ENCODE measurements at regions not wholly inside any gene's neighbourhood (a gene's known extent, or its start where the extent isn't known, plus 50 kb on each side); places are given as distances from the start of the nearest gene placed in this dataset.
A peak's percentile ranks its signal among the peaks of the same experiment; 100 is the strongest.

DNA sequence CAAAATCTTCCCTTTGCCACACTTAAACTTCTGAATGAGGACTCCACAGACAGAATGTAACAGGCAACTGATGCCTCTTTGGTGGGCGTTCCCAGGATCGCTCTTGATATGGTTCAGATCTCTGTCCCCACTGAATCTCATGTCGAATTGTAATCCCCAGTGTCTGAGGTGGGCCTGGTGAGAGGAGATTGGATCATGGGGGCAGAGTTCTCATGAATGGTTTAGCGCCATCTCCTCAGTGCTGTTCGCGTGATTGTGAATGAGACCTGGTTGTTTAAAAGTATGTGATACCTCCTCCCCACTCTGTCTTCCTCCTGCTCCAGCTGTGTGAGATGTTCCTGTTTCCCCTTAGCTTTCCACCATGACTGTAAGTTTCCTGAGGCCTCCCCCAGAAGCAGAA is 111.1 kb upstream of the SLC66A3 start:
- no peak for DNase-seq (ENCODE audit: low read depth)

DNA sequence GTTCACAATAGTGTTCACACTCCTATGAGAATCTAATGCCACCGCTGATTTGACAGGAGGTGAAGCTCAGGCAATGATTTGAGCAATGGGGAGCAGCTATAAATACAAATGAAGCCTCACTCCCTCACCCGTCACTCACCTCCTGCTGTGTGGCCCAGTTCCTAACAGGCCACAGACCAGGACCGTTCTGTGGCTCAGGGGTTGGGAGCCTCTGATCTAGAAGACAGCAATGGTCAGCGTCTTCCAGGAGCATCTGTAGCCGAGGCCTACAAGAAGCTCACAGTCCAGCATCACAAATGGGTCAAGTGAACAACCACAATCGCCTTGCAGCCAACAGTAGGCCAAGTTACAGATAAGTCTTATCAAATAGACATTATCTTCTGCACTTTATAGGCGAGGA is 110.0 kb upstream of the SLC66A3 start:
- no peak for DNase-seq (ENCODE audit: low read depth)

DNA sequence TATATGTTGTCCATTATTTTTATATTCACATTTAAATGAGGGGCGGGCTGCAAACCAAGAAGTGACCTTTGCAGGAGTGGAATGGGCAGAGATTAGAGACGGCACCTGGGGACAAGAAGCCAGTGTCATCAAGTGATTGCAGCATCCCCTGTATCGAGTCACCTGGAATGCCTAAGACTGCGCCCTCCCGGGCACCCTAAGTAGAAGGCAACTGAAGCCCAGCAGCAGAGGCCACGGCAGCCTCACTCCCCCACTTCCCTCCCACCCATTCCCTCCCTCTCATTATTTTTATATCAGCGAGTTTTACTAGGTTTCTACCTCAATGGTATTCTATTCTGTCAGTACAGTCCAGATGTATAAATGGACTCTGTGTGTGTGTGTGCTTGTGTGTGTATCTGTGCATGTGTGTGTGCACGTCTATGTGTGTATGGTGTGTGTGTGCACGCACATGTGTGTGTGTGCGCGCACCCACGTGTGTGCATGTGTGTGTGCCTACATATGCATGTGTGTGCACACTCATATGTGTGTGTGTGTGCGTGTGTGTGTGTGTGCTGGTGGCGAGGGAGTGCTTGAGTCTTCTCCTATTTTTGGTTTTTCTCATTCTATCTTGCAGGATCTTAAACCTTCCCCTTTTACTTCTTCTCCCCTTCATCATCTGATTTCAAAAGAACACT is 106.8 kb upstream of the SLC66A3 start:
- DNase-seq (ENCODE audit: low read depth): no peak

DNA sequence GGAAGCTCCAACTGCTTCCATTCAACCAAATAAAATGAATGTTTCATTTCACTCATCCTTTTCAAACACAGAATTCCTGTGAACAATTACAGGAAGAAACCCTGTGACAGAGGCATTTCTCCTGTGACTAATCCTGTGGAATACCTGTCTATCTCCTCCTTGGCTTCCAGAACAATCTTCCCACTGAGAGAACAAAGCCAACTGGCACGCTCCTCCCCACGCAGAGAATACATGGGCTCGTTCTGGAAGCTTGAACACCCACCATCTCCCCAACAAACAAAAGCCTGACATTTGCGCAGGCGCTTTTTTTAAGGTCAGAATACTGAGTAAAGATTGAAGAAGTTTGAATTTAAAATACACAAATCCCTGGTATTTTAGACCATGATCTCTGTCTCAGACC is 104.7 kb upstream of the SLC66A3 start:
- DNase-seq (ENCODE audit: low read depth): no peak

DNA sequence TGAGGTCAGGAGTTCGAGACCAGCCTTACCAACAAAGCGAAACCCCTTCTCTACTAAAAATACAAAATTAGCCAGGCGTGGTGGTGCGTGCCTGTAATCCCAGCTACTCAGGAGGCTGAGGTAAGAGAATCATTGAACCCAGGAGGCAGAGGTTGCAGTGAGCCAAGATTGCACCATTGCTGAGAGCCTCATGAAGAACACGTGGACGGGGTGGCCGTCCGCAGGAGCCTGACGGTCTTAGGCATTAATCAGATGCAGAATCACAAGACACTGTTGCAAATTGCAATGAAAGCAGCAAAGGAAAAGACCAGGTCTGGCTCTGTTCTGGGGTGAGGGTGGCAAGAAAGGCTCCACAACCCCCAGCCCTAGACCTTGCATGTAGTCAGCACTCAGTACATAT is 104.0 kb upstream of the SLC66A3 start:
- no peak for DNase-seq (ENCODE audit: low read depth)

DNA sequence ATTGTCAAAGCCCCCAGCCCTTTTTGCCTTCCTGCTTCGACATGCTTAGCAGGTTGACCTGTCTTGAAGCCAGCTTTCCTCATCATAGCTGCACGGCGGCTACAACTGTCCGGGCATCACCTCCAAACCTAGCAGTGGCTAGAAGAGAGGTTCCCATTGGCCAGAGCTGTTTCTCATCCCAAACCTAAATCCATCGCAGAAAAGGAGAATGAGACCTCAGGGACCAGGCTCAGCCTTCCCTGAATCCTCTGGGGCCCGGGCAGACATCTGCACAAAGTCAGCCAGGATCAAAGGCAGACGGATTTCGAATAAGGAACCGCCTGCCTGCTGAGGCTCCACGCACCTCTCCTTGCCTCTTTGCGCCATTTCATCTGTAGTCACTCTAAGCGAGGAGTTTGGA is 101.7 kb upstream of the SLC66A3 start:
- DNase-seq (ENCODE audit: low read depth): no peak

DNA sequence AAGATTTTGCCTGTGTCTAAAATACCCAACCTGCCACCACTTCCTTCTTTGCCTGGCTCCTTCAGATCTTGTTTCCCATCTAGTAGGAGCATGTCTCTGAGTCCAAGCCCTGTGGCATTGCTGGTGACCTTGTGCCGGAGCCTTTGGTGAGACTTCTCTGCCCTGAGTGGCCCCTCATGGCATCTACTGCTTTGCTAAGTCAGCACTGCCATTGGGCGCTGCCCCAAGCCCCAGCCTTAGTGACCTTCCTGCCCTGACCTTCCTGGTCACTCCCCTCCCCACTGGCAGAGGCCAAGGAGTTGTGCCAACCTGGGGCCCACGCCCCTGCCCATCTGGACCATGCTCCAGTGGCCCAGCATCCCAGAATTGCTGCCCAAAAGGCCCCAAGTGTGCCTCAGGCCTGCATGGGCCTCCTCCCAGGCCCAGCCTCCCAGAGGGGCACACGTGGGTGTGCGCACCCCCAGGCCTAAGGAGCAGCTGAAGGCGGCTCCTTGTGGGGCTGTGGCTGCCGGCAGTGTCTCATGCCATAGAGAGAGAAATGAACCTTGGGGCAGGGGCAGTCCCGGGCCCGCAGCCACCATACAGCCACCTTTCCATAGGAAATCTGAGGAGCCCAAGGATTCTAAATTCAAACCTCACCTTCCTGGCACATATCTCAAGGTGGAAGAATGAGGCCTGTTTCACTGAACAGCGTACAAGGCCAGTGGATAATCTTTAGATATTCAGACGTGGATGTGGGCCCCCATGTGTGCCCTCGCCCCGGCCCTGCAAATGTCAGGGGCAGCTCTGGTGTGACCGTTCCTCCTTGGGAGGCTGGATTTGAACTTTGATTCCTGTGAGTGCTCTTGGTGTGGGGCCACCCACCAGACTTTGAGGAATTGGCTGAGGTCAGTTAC is 100.2 kb upstream of the SLC66A3 start:
- DNase-seq (ENCODE audit: low read depth): no peak

DNA sequence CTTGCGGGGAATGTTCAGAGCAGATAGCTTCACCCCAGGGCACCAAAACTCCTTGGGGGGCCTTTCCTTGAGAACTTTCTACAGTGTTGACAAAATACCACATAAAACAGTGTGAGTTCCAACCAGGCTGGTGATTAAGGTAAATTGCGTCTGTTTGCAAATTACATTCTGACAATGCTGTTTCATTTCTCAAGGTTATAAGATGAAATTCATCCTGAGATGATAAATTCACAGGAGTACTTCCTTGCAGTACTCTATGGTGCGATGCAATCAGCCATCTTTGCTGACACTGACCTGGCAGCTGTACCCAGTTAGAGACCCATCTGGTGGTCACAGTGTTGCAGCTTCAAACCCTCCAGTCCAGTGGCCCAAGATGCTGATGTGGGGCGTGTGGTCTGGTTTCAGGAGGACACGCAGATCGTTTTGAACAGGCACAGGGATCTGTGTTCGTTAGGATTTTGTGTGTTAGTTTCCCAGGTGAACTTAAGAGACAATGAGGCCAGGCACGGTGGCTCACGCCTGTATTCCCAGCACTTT is 99.5 kb upstream of the SLC66A3 start:
- DNase-seq (ENCODE audit: low read depth): no peak

DNA sequence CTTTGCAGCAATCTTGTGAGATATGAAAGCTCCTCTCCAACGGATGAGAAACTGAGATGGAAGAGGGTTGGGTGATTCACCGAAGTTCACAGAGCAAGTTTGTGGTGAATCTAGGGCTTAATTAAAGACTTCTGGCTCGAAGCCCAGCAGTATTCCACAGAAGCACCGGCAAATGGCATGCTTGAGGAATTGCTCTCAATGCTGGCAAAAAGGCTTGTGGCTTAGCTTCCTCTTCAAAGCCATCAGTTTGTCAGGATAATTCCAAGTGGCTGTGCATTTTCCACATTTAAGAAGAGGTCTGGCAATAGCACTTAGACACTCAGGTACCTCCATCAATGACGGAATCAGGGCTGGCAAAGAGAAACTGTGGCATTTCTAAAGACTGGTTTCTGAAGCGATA is 98.7 kb upstream of the SLC66A3 start:
- peak; percentile 98 for DNase-seq (ENCODE audit: low read depth)

DNA sequence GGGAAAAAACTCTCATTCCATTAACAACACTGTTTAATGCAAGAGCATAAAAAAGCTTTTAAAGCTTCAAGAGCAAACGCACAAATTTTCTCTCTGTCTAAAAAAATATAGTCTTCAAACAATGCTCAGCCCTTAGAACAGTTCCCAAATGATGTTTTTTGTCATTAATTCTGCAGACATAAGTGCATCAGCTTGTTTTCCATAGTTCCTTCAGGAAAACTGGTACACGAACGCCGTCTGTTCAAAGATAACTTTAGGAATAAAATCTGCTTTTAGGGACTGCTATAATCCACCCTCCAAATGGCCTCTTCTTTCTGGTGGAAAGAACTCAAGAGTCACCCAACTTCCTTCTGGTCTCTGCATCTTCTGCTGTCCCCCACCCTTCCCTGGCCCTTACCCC is 98.2 kb upstream of the SLC66A3 start:
- no peak for DNase-seq (ENCODE audit: low read depth)

DNA sequence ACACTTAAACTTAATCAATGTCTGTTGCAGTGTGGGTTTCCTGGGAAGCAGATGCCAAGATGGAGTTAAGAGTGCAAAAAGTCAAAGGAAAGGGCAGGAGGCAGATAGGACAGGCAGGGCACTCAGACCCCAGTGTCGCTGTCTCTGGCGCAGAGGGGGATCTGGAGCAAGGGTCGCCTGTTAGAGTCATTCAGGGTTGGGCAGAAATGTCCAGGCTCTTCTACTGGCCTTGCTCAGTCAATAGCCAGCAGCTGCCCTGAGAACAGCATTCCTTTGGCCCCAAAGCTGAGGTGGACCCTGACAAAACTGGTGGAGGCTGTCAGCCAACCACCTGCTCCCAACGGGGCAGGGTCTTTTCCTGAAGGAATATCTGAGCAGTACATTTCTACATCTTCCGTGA is 97.1 kb upstream of the SLC66A3 start:
- DNase-seq (ENCODE audit: low read depth): no peak

DNA sequence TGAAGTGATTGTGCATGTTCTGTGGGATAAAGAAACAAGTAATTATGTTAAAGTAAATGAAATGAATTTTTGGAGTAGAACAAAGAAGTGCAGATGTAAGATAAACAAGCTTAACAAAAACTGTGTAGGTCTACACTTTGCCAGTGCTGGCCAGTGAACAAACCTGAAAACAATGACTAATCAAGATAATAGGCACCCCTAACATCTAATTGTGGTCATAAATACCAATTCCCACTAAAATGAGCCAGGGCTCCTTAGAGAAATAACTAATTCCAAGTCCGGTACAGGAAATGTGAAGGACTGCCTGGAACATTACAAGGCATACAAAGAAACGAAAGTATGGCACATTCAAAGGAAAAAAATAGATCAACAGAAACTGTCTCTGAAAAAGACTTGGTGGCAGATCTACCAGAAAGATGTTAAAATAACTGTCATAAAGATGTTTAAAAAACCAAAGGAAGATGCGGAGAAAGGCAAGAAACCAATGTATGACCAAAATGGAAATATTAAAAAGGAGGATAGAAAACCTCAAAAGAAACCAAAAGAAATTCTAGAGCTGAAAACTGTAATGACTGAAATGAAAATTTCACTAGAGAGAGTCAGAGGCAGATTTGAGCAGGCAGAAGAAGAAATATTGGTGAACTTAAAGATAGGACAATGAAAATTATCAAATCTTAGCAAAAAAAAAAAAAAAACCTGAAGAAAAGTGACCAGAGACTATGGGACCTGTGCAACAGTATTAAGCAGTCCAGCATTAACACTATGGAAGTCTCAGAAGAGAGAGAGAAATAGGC is 94.7 kb upstream of the SLC66A3 start:
- peak; percentile 14 for DNase-seq (ENCODE audit: low read depth)

DNA sequence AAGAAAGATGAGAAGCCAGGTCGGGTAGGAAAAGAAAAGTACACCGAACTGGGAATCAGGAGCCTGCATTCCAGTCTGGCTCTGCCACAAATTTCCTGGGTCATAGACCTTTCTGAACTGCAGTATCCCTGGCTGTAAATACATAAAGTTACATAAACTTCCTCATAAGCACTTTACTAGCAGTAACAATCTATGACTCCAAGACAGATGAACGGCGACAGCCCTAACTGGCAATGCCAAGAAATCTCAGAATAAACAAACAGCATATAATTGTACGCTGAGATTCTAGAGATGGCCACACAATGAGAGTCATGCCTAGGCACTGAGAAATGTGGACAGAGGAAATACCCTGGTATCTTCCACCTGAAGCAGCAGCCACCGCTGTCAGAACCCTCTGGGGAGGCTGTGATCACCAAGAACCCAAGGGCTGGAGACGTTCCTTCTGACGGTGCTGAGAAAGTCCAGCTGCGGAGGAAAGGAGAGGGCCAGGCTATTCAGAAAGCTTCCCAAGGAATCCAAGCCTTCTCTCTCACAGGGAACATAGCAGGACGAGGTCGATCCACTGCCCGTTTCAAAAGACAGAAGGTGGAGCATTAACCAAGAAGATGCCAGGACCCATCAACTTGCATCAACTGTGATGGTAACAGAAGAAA is 89.3 kb upstream of the SLC66A3 start:
- no peak for DNase-seq (ENCODE audit: low read depth)

DNA sequence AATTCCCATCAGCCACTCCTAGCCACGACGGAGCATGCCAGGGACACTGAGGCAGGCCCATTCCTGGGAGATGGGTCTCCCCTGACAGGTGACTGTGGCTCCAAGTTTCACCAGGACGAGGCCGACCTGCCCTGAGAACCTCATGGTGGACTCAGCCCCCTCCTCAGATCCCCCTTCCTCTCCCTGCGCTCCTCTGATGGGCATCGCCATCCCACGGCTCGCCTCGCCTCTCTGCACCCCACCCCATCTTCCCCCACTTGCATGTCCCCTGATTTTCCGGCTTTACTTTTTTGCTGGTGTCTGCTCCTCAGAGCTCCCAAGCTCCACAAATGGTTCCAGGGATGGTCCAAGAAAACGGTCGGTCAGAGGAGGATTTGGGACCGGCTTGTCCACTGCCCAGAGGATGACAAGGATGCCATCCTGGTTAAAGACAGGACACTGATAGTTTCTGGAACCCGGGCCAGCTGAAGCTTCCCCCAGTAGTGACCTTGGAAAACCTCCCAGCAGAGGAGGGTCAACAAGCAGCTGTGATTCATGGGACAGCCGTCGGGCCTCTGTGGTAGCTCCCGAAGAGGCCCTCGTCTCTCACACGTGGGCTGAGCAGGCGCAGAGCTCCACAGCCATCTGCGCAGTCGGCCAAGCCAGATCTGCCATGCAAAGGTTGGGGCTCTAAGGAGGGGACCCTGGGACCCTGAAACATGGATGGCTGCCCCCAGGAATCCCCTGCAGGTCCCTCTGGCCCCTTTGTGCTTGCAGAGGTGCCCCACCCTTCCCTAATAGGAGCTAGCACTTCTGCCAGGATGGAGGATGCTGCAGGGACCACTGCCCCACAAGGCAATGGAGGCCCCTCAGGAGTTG is 87.8 kb upstream of the SLC66A3 start:
- no peak for DNase-seq (ENCODE audit: low read depth)

DNA sequence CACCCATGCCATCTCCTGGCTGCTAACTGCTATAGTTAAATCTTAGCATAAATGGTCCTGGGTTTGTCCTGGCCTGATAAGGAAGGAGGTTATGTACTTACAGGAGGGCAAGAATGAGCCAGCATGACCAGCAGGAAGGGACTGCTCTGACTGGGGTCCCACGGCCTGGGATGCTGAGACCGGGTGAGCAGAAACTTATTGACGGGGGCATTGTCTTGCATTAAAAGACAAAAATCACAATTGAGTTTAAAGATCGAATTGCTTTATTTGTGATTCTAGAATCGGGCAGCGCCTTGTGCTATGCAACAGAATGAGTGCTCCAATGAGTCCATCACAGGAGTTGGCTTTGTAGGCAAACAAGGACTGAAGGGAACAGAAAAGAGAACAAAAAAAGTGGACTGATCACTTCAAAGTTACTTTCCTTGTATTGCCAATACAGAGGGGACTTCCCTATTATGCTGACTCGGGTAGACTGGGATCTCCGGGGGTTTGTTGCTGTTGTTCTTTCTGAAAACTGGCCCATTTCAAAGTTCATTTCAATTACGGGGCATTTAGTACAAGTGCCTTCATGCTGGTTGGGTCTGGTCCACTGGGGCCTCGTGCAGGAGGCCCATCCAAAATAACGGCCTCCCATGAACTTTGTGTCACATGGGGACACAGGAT is 87.1 kb upstream of the SLC66A3 start:
- DNase-seq (ENCODE audit: low read depth): no peak

DNA sequence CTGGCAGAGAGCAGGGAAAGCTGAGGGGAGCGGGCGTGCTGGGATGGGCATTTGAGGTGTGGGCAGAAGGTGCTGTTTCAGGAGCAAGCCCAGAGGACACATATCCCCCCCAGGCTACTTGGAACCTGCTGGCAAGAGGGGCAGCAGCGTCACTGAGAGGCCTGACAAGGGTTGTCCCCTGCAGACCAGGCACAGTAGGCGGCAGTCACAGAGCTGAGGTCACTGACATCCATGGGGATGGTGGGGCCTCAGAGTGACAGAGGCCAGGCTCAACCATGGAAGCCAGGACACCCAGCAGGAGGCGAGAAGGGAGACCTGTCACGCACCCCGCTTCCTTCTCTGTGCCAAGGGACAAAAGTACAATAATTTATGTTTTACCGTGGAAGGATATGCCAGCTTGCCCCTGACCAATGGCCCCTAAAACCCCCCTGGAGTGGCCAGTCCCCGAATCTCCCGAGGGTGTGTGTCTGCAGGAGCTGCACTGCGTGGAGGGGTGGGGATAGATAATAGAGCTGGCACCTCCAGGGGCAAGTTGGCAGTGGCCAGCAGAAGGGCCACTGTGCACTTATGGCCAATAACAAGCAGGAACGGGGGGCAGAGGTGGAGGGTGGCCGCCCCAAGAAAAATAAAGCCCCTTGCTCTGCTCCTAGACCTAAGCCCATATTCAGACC is 86.3 kb upstream of the SLC66A3 start:
- DNase-seq (ENCODE audit: low read depth): no peak

DNA sequence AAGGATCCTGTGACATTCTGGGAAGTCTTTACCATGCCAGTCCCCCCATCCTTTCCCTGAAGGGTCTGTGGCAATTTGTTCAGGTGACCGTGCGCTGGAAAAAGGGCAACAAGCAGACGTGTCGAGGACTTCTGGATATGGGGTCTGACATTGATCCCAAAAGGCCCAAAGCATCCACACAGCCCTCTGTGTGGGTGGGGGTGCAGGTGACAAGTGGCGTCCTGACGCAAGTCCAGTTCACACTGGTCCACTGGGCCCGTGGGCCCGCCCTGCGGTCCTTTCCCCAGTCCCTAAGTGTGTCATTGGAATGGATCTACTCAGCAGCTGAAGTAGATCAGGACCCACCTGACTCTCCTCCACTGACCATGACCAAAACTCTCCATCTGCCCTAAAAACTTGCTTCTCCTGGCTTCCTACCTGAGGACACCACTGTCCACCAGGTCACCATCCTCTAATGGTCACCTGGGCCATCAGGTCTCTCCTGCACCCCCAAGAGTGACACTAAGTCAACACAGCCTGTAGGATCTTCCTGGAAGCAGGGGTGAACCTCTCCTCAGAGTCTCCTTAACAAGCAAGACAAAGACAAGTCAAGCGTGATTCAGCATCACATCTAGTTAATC is 85.6 kb upstream of the SLC66A3 start:
- DNase-seq (ENCODE audit: low read depth): no peak

DNA sequence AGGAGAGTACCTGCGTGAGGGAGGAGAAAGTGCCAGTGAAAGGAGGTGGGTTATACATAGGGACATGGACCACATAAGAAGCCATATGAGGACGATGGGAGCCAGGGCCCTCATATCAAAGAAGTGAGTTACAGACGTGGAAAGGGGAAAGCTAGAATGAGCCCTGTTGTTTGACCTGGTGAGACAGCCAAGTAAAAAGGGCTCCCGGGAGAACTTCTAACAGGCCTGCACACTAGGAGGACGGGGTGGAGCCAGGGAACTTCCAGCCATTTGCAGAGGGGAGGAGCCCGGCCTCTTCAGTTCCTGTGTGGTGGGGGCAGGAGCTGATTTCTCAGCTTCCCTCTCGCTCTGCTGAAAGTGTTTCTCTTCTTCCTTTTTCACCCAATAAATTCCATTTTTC is 84.1 kb upstream of the SLC66A3 start:
- peak; percentile 20 for DNase-seq (ENCODE audit: low read depth)

DNA sequence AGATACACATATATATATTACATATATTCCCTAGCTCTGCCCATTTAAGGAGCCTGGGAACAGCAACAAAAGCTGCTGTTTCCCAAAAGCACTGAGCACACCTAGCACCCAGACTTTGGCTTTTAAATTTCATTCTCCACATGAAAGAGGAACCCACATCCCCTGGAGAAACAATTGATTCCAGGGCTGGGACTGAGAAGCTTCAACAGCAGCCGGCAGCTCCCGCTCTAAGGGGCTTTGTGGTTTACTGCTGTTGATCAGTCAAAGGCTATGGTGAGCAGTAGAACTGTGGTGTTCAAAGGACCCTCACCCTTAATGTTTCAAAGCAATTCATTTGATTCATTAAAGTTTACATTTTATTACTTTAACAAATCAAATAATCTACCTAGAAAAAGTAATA is 83.3 kb upstream of the SLC66A3 start:
- no peak for DNase-seq (ENCODE audit: low read depth)

DNA sequence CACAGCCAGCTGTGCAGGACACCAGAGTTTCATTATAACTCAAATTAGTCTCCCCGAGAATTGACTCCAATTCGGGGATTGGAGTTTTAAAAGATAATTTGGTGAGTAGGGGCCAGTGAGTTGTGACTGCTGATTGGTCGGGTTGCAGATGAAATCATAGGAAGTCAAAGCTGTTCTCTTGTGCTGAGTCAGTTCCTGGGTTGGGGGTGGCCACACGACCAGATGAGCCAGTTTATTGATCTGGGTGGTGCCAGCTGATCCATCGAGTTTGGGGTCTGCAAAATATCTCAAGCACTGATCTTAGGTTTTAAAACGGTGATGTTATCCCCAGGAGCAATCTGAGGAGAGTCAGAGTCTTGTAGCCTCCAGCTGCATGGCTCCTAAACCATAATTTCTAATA is 82.7 kb upstream of the SLC66A3 start:
- no peak for DNase-seq (ENCODE audit: low read depth)

Measured in EH (cell line).